Mesendoderm (in vitro differentiated cells): ENCODE measurements at regions not wholly inside any gene's neighbourhood (a gene's known extent, or its start where the extent isn't known, plus 50 kb on each side); places are given as distances from the start of the nearest gene placed in this dataset.

ENCODE experiments used
- DNase-seq: peaks from one replicate; pipeline ENCODE4 v3.0.0; 2013
- H2AK5ac ChIP-seq: 2 replicates; pipeline ENCODE4 v1.6.1; 2013; ENCODE audit warnings: low read length, inconsistent platforms
- H2BK120ac ChIP-seq: 2 replicates; pipeline ENCODE4 v1.6.1; 2013; ENCODE audit warnings: low read depth, mild to moderate bottlenecking, low read length, moderate library complexity, mixed read lengths
- H2BK15ac ChIP-seq: replicated peaks from 2 replicates; pipeline ENCODE4 v1.6.1; 2013; ENCODE audit warnings: low read depth, mild to moderate bottlenecking, moderate library complexity
- H2BK5ac ChIP-seq: 2 replicates; pipeline ENCODE4 v1.6.1; 2013; ENCODE audit warnings: low read length, inconsistent platforms
- H3K18ac ChIP-seq: 2 replicates; pipeline ENCODE4 v1.6.1; 2013; ENCODE audit warnings: mild to moderate bottlenecking, low read length, mixed read lengths
- H3K23ac ChIP-seq: one replicate; pipeline ENCODE4 v1.6.1; 2013; ENCODE audit warnings: low read length
- H3K27ac ChIP-seq: 2 replicates; pipeline ENCODE4 v1.5.1; 2013; ENCODE audit warnings: low read depth, mild to moderate bottlenecking, inconsistent platforms, low read length, moderate library complexity
- H3K27me3 ChIP-seq: 2 replicates; pipeline ENCODE4 v1.6.1; 2013; ENCODE audit warnings: low read length, control low read depth, mild to moderate bottlenecking, inconsistent platforms; ENCODE audit not compliant: insufficient read depth, poor library complexity
- H3K36me3 ChIP-seq: 2 replicates; pipeline ENCODE4 v1.6.1; 2013; ENCODE audit warnings: low read length, inconsistent platforms; ENCODE audit not compliant: control insufficient read depth, insufficient read depth
- H3K4ac ChIP-seq: one replicate; pipeline ENCODE4 v1.6.1; 2013; ENCODE audit warnings: low read depth, mild to moderate bottlenecking, low read length, moderate library complexity
- H3K4me1 ChIP-seq: 2 replicates; pipeline ENCODE4 v1.6.1; 2013; ENCODE audit warnings: low read depth, low read length, inconsistent platforms; ENCODE audit not compliant: control insufficient read depth
- H3K4me2 ChIP-seq: 2 replicates; pipeline ENCODE4 v1.6.1; 2013; ENCODE audit warnings: low read length
- H3K4me3 ChIP-seq: 2 replicates; pipeline ENCODE4 v1.5.1; 2013; ENCODE audit warnings: mild to moderate bottlenecking, low read length
- H3K56ac ChIP-seq: one replicate; pipeline ENCODE4 v1.6.1; 2013; ENCODE audit warnings: low read length
- H3K79me1 ChIP-seq: 2 replicates; pipeline ENCODE4 v1.6.1; 2013; ENCODE audit warnings: low read length, inconsistent platforms
- H3K79me2 ChIP-seq: 2 replicates; pipeline ENCODE4 v1.6.1; 2013; ENCODE audit warnings: mild to moderate bottlenecking, low read length; ENCODE audit not compliant: control insufficient read depth, insufficient read depth
- H3K9ac ChIP-seq: 2 replicates; pipeline ENCODE4 v1.6.1; 2013; ENCODE audit warnings: low read length, inconsistent platforms
- H4K5ac ChIP-seq: one replicate; pipeline ENCODE4 v1.6.1; 2013; ENCODE audit warnings: low read length
- H4K8ac ChIP-seq: one replicate; pipeline ENCODE4 v1.6.1; 2013; ENCODE audit warnings: low read depth, mild to moderate bottlenecking, control low read depth, low read length, moderate library complexity
- WGBS: extraction: QIAGEN DNeasy Blood & Tissue Kit; methylation state at CpG from one replicate; pipeline ENCODE4 v1.1.7; 2013; ENCODE audit warnings: low lambda C conversion rate, missing lambda C conversion rate; ENCODE audit not compliant: insufficient coverage; ENCODE audit errors: extremely low coverage; 5-methylcytosine and 5-hydroxymethylcytosine counted together

- no peak for DNase-seq
- Histone ChIP-seq H3K79me2 (no peaks in the 10 kb centered on the region), H3K79me1 (no peaks in the 10 kb centered on the region), H3K9ac (no peak overlapping the region), H3K4me1 (no peaks in the 10 kb centered on the region), H2BK5ac (no peak overlapping the region), H3K4me2 (no peak overlapping the region), H2BK120ac (no peak overlapping the region), H2BK15ac (no peak overlapping the region), H3K4ac (no peak overlapping the region), H3K18ac (no peak overlapping the region), H4K8ac (no peak overlapping the region), H3K23ac (no peak overlapping the region), H3K4me3 (no peak overlapping the region), H3K56ac (no peak overlapping the region), H3K36me3 (no peaks in the 10 kb centered on the region), H4K5ac (no peak overlapping the region), H2AK5ac (no peak overlapping the region), H3K27me3 (no peaks in the 10 kb centered on the region), H3K27ac (no peak overlapping the region)
- no CpG with 5 or more reads among the region's 1 CpG for WGBS
These were observed 192.1 kb downstream of the CYRIA start for GRCh38 chr2:16473575-16473974.

- Histone ChIP-seq H2BK5ac (no peak overlapping the region), H3K18ac (no peak overlapping the region), H4K8ac (no peak overlapping the region), H3K56ac (no peak overlapping the region), H3K9ac (no peak overlapping the region), H2BK120ac (no peak overlapping the region), H3K79me2 (no peaks in the 10 kb centered on the region), H2BK15ac (no peak overlapping the region), H3K79me1 (no peaks in the 10 kb centered on the region), H3K4ac (no peak overlapping the region), H3K4me1 (no peaks in the 10 kb centered on the region), H4K5ac (no peak overlapping the region), H3K23ac (no peak overlapping the region), H3K27me3 (no peaks in the 10 kb centered on the region), H3K27ac (no peak overlapping the region), H3K36me3 (no peaks in the 10 kb centered on the region), H3K4me2 (no peak overlapping the region), H2AK5ac (no peak overlapping the region), H3K4me3 (no peak overlapping the region)
- WGBS, result no CpG with 5 or more reads among the region's 2 CpGs
- DNase-seq, result no peak
These were observed 194.6 kb downstream of the CYRIA start for GRCh38 chr2:16470936-16471490.

GRCh38 chr2:16466821-16467151 lies 198.8 kb downstream of the CYRIA start:
- Histone ChIP-seq H3K56ac (no peak overlapping the region), H2BK5ac (no peak overlapping the region), H3K79me1 (no peaks in the 10 kb centered on the region), H3K4ac (no peak overlapping the region), H2BK15ac (no peak overlapping the region), H4K8ac (no peak overlapping the region), H3K9ac (no peak overlapping the region), H3K4me2 (no peak overlapping the region), H3K4me3 (no peak overlapping the region), H3K18ac (no peak overlapping the region), H2AK5ac (no peak overlapping the region), H3K4me1 (no peaks in the 10 kb centered on the region), H3K36me3 (no peaks in the 10 kb centered on the region), H3K27me3 (no peaks in the 10 kb centered on the region), H2BK120ac (no peak overlapping the region), H3K79me2 (no peaks in the 10 kb centered on the region), H3K27ac (no peak overlapping the region), H4K5ac (no peak overlapping the region), H3K23ac (no peak overlapping the region)
- no peak for DNase-seq
- no CpG with 5 or more reads among the region's 2 CpGs for WGBS

- Histone ChIP-seq H3K27me3 (no peaks in the 10 kb centered on the region), H4K5ac (no peak overlapping the region), H3K4me2 (no peak overlapping the region), H3K9ac (no peak overlapping the region), H2BK5ac (no peak overlapping the region), H4K8ac (no peak overlapping the region), H2AK5ac (no peak overlapping the region), H3K79me1 (no peaks in the 10 kb centered on the region), H3K23ac (no peak overlapping the region), H2BK15ac (no peak overlapping the region), H3K36me3 (no peaks in the 10 kb centered on the region), H3K27ac (no peak overlapping the region), H3K4me3 (no peak overlapping the region), H3K56ac (no peak overlapping the region), H3K18ac (no peak overlapping the region), H3K4ac (no peak overlapping the region), H3K4me1 (no peaks in the 10 kb centered on the region), H3K79me2 (no peaks in the 10 kb centered on the region), H2BK120ac (no peak overlapping the region)
- no peak for DNase-seq
- WGBS, result no CpG with 5 or more reads among the region's 8 CpGs
These were observed 199.4 kb downstream of the CYRIA start for GRCh38 chr2:16466133-16466820.

GRCh38 chr2:16464641-16465040 lies 201.0 kb downstream of the CYRIA start:
- Histone ChIP-seq H4K8ac (no peak overlapping the region), H3K79me1 (no peaks in the 10 kb centered on the region), H2BK120ac (no peak overlapping the region), H3K4me3 (no peak overlapping the region), H3K4me2 (no peak overlapping the region), H2BK15ac (no peak overlapping the region), H3K23ac (no peak overlapping the region), H3K56ac (no peak overlapping the region), H3K36me3 (no peaks in the 10 kb centered on the region), H4K5ac (no peak overlapping the region), H3K79me2 (no peaks in the 10 kb centered on the region), H3K9ac (no peak overlapping the region), H3K27ac (no peak overlapping the region), H3K27me3 (no peaks in the 10 kb centered on the region), H3K4me1 (no peaks in the 10 kb centered on the region), H2BK5ac (no peak overlapping the region), H2AK5ac (no peak overlapping the region), H3K4ac (no peak overlapping the region), H3K18ac (no peak overlapping the region)
- WGBS, result no CpG with 5 or more reads among the region's 3 CpGs
- DNase-seq, result no peak

- Histone ChIP-seq H2BK15ac (no peak overlapping the region), H3K4me1 (no peaks in the 10 kb centered on the region), H2BK120ac (no peak overlapping the region), H3K4me2 (no peak overlapping the region), H3K79me2 (no peaks in the 10 kb centered on the region), H3K56ac (no peak overlapping the region), H3K79me1 (no peaks in the 10 kb centered on the region), H3K36me3 (no peaks in the 10 kb centered on the region), H3K18ac (no peak overlapping the region), H2AK5ac (no peak overlapping the region), H4K5ac (no peak overlapping the region), H3K4me3 (no peak overlapping the region), H4K8ac (no peak overlapping the region), H3K9ac (no peak overlapping the region), H3K27me3 (no peaks in the 10 kb centered on the region), H3K23ac (no peak overlapping the region), H2BK5ac (no peak overlapping the region), H3K4ac (no peak overlapping the region), H3K27ac (no peak overlapping the region)
- DNase-seq, result no peak
- no CpG with 5 or more reads among the region's 5 CpGs for WGBS
These were observed 202.7 kb downstream of the CYRIA start for GRCh38 chr2:16462958-16463357.
